Activated naive CD4-positive, alpha-beta T cell treated with anti-CD3 and anti-CD28 coated beads, Interleukin-2, amount 50 U/mL, for 72 hours (primary cell): ENCODE measurements at regions not wholly inside any gene's neighbourhood (a gene's known extent, or its start where the extent isn't known, plus 50 kb on each side); places are given as distances from the start of the nearest gene placed in this dataset.

Experiments used
- ATAC-seq, 2 donors: fragments of 150-1000 bp; cut with Tn5 transposase; 2 replicates each; pipeline ENCODE4 v1.10.0; 2021; ENCODE audit warnings: mild to moderate bottlenecking in 2 of 2, moderate library complexity in 2 of 2
- DNase-seq, 2 donors: peaks; one replicate each; pipeline ENCODE4 v3.0.0; 2021 to 2022; ENCODE audit warnings: low spot score in 2 of 2
- H3K27ac Mint-ChIP-seq, 2 donors: one replicate each; pipeline ENCODE4 v1.8.0; 2022; ENCODE audit warnings: mild to moderate bottlenecking in 2 of 2, mixed read lengths in 2 of 2
- H3K36me3 Mint-ChIP-seq, 2 donors: one replicate each; pipeline ENCODE4 v1.8.0; 2022; ENCODE audit warnings: mixed read lengths in 2 of 2
- H3K9me3 Mint-ChIP-seq, 2 donors: one replicate each; pipeline ENCODE4 v1.8.0; 2022; ENCODE audit warnings: mixed read lengths in 2 of 2

GRCh38 chr6:3515669-3516068 lies 58.8 kb upstream of the SLC22A23 start:
- no peak overlapping the region for H3K27ac Mint-ChIP-seq
- H3K36me3 Mint-ChIP-seq: no peaks in the 10 kb centered on the region
- no peaks in the 10 kb centered on the region for H3K9me3 Mint-ChIP-seq
- DNase-seq (no peak), ATAC-seq (no peak)

DNA sequence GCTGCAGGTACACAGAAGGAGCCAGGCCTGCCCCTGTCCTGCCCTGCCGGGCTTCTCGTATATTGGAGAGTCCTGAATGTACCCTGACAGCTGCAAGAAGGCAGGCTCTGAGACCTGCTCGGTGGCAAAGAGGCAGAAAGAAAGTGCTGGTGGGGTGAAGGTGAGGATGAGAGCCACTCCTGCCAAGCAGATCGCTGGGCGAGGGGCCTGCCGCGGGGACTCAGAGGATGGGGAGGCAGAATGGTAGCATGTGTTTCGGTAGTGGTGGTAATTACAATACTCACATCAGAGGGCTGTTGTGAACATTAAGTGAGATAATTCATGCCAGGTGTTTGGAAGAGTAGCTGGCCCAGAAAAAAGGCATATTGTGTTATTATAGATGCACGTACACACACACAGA lies 56.6 kb upstream of the SLC22A23 start:
- DNase-seq (no peak), ATAC-seq (no peak)
- Mint-ChIP-seq H3K27ac (no peak overlapping the region), H3K9me3 (no peaks in the 10 kb centered on the region), H3K36me3 (no peaks in the 10 kb centered on the region)

GRCh38 chr6:3512832-3513231 lies 56.0 kb upstream of the SLC22A23 start:
- no peak for ATAC-seq
- no peak overlapping the region for H3K27ac Mint-ChIP-seq

GRCh38 chr6:3510617-3511016 lies 53.8 kb upstream of the SLC22A23 start:
- Mint-ChIP-seq H3K9me3 (no peaks in the 10 kb centered on the region), H3K36me3 (no peaks in the 10 kb centered on the region), H3K27ac (no peak overlapping the region)
- ATAC-seq (no peak), DNase-seq (no peak)

More at GRCh38 chr6:3512832-3513231, 56.0 kb upstream of the SLC22A23 start:
- H3K36me3 Mint-ChIP-seq: no peaks in the 10 kb centered on the region
- H3K9me3 Mint-ChIP-seq: no peaks in the 10 kb centered on the region
- DNase-seq: no peak

GRCh38 chr6:3510178-3510577 lies 53.3 kb upstream of the SLC22A23 start:
- no peaks in the 10 kb centered on the region for H3K36me3 Mint-ChIP-seq
- ATAC-seq: no peak
- H3K27ac Mint-ChIP-seq: no peak overlapping the region
- H3K9me3 Mint-ChIP-seq: no peaks in the 10 kb centered on the region
- DNase-seq: no peak

DNA sequence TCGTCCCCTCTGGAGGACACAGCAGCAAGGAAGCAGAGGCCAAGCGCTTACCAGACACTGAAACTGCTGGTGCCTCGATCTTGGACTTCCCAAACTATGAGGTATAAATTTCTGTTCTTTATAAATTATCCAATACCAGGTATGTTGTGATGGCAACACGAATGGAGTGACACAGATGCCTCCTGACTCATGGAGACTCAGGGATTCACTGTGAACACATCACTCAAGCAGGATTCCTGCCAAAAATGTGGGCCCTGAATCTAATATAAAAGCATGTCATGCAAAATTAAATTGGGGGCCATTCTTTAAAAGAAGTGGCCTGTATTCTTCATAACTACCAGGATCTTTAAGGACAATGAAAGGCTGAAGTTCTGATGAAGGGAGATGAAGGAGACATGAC lies 52.5 kb upstream of the SLC22A23 start:
- DNase-seq (no peak), ATAC-seq (no peak)
- Mint-ChIP-seq H3K36me3 (no peaks in the 10 kb centered on the region), H3K9me3 (peaks cover 0 to 3% of the 10 kb centered on the region in 2 donors), H3K27ac (no peak overlapping the region)

GRCh38 chr6:3506751-3507383 lies 50.0 kb upstream of the SLC22A23 start:
- Mint-ChIP-seq H3K9me3 (peaks cover 0 to 5% of the 10 kb centered on the region in 2 donors), H3K27ac (no peak overlapping the region), H3K36me3 (no peaks in the 10 kb centered on the region)
- ATAC-seq (no peak), DNase-seq (no peak)
